ENCODE measurements at regions not wholly inside any gene's neighbourhood (a gene's known extent, or its start where the extent isn't known, plus 50 kb on each side); places are given as distances from the start of the nearest gene placed in this dataset.

GRCh38 chr2:18253686-18254197, 306.7 kb downstream of the RDH14 start:
- DNase-seq (ENCODE audit: low spot score): no peak

- no peak for DNase-seq (ENCODE audit: low spot score)
Measured at GRCh38 chr2:18251486-18251885, 309.0 kb downstream of the RDH14 start.

DNA sequence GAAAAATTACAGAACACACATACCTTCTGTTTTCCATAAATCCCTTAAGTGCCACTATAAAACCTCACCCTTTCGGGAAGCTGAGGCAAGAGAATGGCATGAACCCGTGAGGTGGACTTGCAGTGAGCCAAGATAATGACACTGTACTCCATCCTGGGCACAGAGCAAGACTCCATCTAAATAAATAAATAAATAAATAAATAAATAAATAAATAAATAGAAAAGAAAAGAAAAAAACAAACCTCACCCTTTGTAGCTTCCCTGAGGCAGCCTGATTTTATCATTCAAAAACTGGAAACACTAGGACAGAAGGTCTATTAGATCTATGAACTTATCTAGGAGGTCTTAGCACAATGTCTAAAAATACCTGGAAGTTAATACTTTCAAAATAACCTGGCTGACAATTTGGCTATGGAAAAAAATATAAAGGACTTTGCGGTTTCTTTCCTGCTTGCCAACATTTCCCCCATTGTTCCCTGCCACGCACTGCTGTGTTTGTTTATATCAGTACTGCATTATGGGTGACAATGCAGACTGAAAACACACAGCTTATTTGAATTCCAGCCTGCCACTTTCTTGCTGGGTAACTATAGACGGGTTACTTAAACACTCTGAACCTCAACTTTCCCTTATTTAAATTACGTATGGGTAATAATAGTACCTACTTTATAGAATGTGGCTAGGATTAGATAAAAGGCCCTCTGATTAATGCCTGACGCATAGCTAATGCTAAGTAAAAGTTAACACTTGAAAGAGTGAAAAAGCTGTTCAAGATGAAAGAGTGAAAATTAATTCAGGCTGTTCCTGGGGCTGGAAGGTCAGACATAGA, 313.0 kb downstream of the RDH14 start:
- DNase-seq (ENCODE audit: low spot score): no peak

- no peak for DNase-seq (ENCODE audit: low spot score)
Measured at GRCh38 chr2:18245375-18245774, 315.1 kb downstream of the RDH14 start.

GRCh38 chr2:18244845-18245244, 315.6 kb downstream of the RDH14 start:
- no peak for DNase-seq (ENCODE audit: low spot score)

DNA sequence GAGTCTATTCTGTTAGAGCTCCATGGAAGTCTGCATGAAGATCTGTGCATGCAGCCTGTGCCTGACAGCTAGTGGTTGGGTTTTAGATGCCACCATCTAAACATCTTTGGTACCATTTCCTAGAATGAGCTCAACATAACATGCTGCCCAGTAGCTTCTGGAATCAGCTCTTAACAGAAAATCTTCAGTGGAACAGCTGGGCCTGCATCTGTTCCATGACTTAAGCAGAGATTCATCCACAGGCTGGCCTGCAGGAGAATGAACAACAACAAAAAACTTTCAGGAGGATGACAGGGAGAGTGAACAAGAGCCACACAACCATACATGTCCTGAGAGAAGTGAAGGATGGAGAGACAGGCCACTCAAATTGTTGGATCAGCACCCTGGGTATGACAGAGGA, 316.6 kb downstream of the RDH14 start:
- no peak for DNase-seq (ENCODE audit: low spot score)

DNA sequence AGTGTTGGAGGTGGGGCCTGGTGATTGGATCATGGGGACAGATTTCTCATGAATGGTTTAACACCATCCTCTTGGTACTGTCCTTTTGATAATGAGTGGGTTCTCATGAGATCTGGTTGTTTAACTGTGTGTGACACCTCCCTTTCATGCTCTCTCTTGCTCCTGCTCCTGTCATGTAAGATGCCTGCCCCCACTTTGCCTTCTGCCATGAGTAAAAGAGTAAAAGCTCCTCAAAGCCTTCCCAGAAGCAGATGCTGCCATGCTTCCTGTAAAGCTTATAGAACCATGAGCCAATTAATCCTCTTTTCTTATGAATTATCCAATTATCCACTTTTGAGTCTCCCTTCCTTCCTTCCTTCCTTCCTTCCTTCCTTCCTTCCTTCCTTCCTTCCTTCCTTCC, 317.7 kb downstream of the RDH14 start:
- DNase-seq (ENCODE audit: low spot score): no peak

GRCh38 chr2:18238209-18238608, 322.2 kb downstream of the RDH14 start:
- no peak for DNase-seq (ENCODE audit: low spot score)

- DNase-seq (ENCODE audit: low spot score): no peak
Measured at GRCh38 chr2:18237298-18237697, 323.2 kb downstream of the RDH14 start.

GRCh38 chr2:18232731-18233438, 327.6 kb downstream of the RDH14 start:
- no peak for DNase-seq (ENCODE audit: low spot score)

DNA sequence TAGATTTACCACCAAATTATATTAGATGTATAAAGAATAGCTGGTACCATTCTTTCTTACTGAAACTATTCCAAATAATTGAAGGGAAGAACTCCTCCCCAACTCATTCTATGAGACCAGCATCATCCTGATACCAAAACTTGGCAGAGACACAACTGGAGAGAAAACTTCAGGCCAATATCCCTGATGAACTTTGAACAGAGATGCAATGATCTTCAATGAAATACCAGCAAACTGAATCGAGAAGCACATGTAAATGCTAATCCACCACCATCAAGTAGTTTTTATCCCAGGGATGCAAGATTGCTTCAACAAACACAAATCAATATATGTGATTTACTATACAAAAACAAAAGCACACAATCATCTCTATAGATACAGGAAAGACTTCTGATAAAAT, 329.8 kb downstream of the RDH14 start:
- no peak for DNase-seq (ENCODE audit: low spot score)

GRCh38 chr2:18219676-18220075, 340.8 kb downstream of the RDH14 start:
- no peak for DNase-seq (ENCODE audit: low spot score)

GRCh38 chr2:18218160-18218933, 339.9 kb downstream of the KCNS3 start:
- DNase-seq (ENCODE audit: low spot score): no peak

DNA sequence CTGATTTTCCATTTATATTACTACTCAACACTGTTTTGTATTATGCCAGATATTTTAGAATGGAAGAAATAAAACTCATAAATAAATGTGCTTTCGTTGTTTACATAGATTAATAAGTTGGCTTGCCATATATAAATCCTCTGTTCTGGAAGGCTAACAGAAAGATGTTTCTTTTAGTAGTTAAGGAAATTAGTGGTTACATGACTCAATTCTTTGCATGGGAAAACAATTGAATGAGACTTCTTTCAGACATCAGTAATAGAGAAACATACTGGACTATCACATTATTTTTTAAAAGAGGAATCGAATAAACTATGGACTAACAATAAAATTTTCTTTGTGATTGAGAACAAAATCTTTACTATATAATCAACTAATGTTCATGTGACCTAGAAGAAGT, 336.5 kb downstream of the KCNS3 start:
- no peak for DNase-seq (ENCODE audit: low spot score)

DNA sequence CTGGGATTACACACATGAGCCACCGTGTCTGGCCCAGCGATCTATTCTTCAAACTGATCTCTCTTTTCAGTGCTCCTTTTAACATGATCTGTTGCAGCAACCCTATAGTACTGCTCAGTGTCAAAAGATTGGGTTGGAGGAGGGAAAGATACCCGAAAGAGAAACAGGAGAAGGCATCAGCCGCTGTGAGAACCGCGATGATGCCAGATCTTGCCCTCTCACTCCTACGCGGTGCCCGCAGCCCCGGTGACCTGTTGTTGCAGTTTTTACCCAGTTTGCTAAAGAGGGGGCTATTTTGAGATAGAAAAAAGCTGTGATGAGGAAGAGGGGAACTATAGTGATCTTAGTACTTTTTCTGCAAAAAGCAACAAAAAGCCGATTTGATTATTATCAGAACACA, 335.5 kb downstream of the KCNS3 start:
- no peak for DNase-seq (ENCODE audit: low spot score)

- no peak for DNase-seq (ENCODE audit: low spot score)
Measured at GRCh38 chr2:18209934-18210639, 331.6 kb downstream of the KCNS3 start.

DNA sequence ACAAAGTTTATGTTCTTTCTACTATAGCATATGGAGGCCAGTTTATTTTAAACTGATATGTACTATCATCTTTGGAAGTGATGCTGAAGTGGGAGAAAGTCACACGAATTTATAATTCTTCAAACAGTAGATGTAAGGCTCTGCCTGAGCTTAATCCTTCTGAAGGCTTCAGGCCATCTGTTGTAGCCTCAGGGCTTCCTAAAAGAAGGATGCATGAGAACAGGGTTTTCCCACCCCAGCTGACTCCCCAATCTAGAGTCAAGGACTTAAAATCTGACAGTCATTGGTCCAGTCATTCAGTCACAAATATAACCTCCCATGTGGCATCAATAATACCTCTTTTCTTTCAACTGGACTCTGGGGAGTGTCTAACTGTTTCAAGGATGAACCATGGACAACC, 330.5 kb downstream of the KCNS3 start:
- DNase-seq (ENCODE audit: low spot score): no peak

DNA sequence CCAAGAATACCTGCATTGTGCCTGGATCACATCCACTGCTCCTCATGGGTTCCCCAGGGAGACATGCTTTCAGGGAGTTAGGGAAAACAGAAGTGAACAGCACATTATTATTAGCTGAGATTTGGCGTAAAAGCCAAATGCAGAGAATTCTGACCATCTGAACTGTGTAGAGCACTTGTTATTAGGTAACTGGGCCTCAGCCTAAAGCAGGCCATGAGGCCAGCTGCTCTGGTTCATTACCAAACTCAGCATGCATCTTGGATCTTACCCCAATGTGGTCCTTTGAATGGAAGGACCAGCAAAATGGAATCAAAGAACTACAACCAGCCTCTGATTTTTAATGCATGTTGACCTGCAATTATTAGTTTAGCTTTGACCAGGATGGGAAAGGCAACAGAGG, 322.3 kb downstream of the KCNS3 start:
- no peak for DNase-seq (ENCODE audit: low spot score)

- DNase-seq (ENCODE audit: low spot score): no peak
Measured at GRCh38 chr2:18198677-18199076, 320.2 kb downstream of the KCNS3 start.

DNA sequence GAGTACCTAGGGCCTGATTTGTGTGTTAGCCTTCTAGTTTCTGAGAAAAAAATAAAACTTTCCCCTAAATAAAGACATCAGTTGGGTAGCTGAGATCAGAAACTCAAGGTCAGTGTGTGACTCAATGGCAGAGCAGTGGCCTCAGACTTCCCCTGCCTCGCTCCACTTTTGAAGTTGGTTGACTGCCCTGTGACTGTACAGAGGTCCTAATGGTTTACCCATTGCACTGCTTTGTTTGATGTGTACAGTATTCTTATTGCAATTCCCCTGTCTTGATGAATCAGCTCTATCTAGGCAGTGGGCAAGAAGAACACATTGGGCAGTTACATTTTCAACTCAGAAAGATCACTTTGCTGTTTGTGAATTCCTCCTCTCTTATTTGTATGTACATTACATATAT, 315.7 kb downstream of the KCNS3 start:
- DNase-seq (ENCODE audit: low spot score): no peak

DNA sequence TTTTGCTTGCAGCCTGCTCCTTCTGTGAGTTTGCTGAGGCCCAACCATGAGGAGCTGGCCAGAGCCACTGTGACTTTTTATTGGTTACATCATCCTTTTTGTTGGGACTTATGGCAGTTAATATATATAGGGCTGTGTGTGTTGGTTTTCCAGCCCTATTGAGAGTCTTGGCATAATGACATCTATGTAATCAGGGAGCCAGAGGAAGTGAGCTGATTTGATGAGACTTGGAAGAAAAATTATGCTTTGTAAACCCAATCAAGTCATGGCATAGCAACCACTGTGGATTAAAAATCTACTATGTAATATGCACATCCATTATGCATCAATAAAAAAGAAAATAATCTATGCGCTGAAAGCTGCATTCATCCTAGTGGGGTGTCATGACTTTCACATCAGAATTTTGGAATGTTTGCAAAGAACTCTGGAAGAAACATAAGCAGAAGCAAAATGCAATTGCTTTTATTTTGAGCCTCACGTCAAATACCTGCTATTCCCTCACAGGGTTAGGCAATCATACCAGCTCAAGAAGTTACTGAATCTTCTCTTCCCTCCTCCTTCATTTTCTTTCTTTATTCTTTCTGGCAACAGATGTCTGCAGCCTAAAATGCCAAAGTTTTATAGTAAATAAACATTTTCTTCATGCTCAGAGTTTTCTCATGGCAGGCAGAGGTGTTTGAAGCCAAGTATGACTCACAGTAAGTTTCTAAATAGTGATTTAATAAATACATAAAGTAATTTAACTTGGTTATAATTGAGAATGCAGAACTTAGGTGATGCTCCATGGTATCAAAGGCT, 308.5 kb downstream of the KCNS3 start:
- DNase-seq (ENCODE audit: low spot score): no peak
